Spleen (tissue), 11 donors: ENCODE measurements at regions not wholly inside any gene's neighbourhood (a gene's known extent, or its start where the extent isn't known, plus 50 kb on each side); places are given as distances from the start of the nearest gene placed in this dataset.

ENCODE experiments used
- DNase-seq: peaks from one replicate; pipeline ENCODE4 v3.0.0-alpha.2; 2020
- H3K27ac ChIP-seq, 8 donors: fragments of 200-600 bp; sonication (generic) in 7 of 8; 1 replicate in 4 of 8; 2 replicates in 4 of 8; pipeline versions ENCODE4 v1.5.0 to v1.8.0; 2016 to 2021; ENCODE audit warnings: inconsistent platforms in 4 of 8, mild to moderate bottlenecking in 4 of 8, moderate library complexity in 1 of 8
- H3K27me3 ChIP-seq, 7 donors: fragments of 200-600 bp; sonication (generic) in 6 of 7; replicated peaks in 1 of 7; 1 replicate in 4 of 7; 2 replicates in 3 of 7; pipeline versions ENCODE4 v1.5.0 to v1.8.0; 2016 to 2021; ENCODE audit warnings: inconsistent platforms in 3 of 7, mild to moderate bottlenecking in 1 of 7
- H3K36me3 ChIP-seq, 6 donors: fragments of 200-600 bp; sonication (generic) in 5 of 6; 1 replicate in 4 of 6; 2 replicates in 2 of 6; pipeline versions ENCODE4 v1.5.0 to v1.8.0; 2016 to 2021; ENCODE audit warnings: inconsistent platforms in 2 of 6
- H3K4me1 ChIP-seq, 6 donors: fragments of 200-600 bp; sonication (generic) in 5 of 6; 1 replicate in 3 of 6; 2 replicates in 3 of 6; pipeline versions ENCODE4 v1.5.0 to v1.8.0; 2016 to 2021; ENCODE audit warnings: inconsistent platforms in 3 of 6
- H3K4me3 ChIP-seq, 8 donors: fragments of 200-600 bp; sonication (generic) in 7 of 8; 1 replicate in 4 of 8; 2 replicates in 4 of 8; pipeline versions ENCODE4 v1.5.0 to v1.8.0; 2016 to 2021; ENCODE audit warnings: inconsistent platforms in 4 of 8, mild to moderate bottlenecking in 4 of 8, moderate library complexity in 2 of 8
- H3K9me3 ChIP-seq, 8 donors: fragments of 200-600 bp; sonication (generic) in 7 of 8; 1 replicate in 4 of 8; 2 replicates in 4 of 8; pipeline versions ENCODE4 v1.5.0 to v1.8.0; 2016 to 2021; ENCODE audit warnings: inconsistent platforms in 4 of 8
- POLR2A ChIP-seq, 3 donors: fragments of 450-650 bp; IDR thresholded peaks; one replicate each; pipeline ENCODE4 v1.5.1; 2017; ENCODE audit warnings: antibody characterized with exemption in 3 of 3, mild to moderate bottlenecking in 1 of 3
- POLR2AphosphoS5 ChIP-seq, 3 donors: sonication (generic); formaldehyde crosslinking; IDR thresholded peaks; one replicate each; pipeline ENCODE4 v1.5.1; 2017; ENCODE audit warnings: antibody characterized with exemption in 3 of 3
- WGBS, 5 donors: extraction: QIAGEN DNeasy Blood & Tissue Kit in 3 of 5; methylation state at CpG; one replicate each; pipeline versions ENCODE4 v1.1.5 to v1.1.7; 2013 to 2018; 5-methylcytosine and 5-hydroxymethylcytosine counted together
- intact Hi-C: fragments of 100-400 bp; cut with DNase I; formaldehyde crosslinking; loops from one replicate; pipeline ENCODE4 v1.15.0; 2023; ENCODE audit warnings: low total_unique reads
- TF ChIP-seq, protein P1 (sequence below), 11 experiments: fragments of 200-600 bp in 7 of 11; fragments of 450-650 bp in 4 of 11; sonication (generic) in 4 of 11; IDR thresholded peaks in 8 of 11; conservative IDR thresholded peaks in 3 of 11; 1 replicate in 7 of 11; 2 replicates in 4 of 11; pipeline versions ENCODE4 v1.4.0 to v1.8.0; 2016 to 2021; ENCODE audit warnings: antibody characterized with exemption in 11 of 11, inconsistent platforms in 4 of 11, mild to moderate bottlenecking in 1 of 11
- donor health status: healthy with polysubstance abuse.
- donor health status: DM: no; HTN: no; CAD: no; lungs with moderate emphysema.
- donor health status: DM: no; HTN: no; CAD: no.
- donor health status: Bipolar disorder and iron deficiency.
- donor health status: healthy.
- donor health status: DM: no; HTN: no; CAD: no.
- donor health status: DM: yes; HTN: yes; CAD: no.

- H3K4me1 ChIP-seq: no peaks in the 10 kb centered on the region
- WGBS, 5 donors: 19 to 36% (median 24%) methylated on average over 2 of the region's 2 CpGs
- DNase-seq: no peak
- intact Hi-C loops: no loop called here
- H3K27ac ChIP-seq: no peak overlapping the region
- TF ChIP-seq POLR2A (IDR thresholded peaks at IDR 0.05) (no peak), POLR2AphosphoS5 (IDR thresholded peaks at IDR 0.05) (no peak)
- TF ChIP-seq, protein P1, sequence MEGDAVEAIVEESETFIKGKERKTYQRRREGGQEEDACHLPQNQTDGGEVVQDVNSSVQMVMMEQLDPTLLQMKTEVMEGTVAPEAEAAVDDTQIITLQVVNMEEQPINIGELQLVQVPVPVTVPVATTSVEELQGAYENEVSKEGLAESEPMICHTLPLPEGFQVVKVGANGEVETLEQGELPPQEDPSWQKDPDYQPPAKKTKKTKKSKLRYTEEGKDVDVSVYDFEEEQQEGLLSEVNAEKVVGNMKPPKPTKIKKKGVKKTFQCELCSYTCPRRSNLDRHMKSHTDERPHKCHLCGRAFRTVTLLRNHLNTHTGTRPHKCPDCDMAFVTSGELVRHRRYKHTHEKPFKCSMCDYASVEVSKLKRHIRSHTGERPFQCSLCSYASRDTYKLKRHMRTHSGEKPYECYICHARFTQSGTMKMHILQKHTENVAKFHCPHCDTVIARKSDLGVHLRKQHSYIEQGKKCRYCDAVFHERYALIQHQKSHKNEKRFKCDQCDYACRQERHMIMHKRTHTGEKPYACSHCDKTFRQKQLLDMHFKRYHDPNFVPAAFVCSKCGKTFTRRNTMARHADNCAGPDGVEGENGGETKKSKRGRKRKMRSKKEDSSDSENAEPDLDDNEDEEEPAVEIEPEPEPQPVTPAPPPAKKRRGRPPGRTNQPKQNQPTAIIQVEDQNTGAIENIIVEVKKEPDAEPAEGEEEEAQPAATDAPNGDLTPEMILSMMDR (IDR thresholded peaks at IDR 0.05 in 8 of 11, conservative IDR thresholded peaks at IDR 0.05 in 3 of 11): no peak
- H3K36me3 ChIP-seq: no peaks in the 10 kb centered on the region
- H3K27me3 ChIP-seq: no peaks in the 10 kb centered on the region
- peaks cover 0 to 2% (median under 1%) of the 10 kb centered on the region in 8 donors for H3K9me3 ChIP-seq
- no peak overlapping the region for H3K4me3 ChIP-seq
Measured at GRCh38 chr4:160235285-160235684, 1132.4 kb downstream of the RAPGEF2 start.

DNA sequence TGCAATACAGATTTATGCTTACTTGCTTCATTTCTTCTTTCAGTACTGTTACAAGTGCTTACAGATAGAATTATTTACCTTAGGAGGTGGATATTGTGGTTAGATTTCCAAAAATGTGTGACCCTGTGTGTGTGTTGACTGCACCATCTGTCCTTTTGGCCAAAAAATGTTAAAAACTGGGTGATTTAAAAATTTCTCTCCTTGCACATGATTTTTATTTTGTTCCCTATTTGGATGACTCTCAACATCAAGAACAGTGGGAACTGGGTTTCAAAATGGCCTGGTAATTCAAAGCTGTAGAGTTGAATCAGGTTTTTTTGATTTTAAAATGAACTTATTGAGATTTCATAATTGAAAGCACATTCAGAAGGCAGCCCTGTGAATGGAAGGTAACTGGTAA lies 1132.9 kb downstream of the RAPGEF2 start:
- Histone ChIP-seq H3K4me3 (no peak overlapping the region), H3K27me3 (no peaks in the 10 kb centered on the region), H3K9me3 (peaks cover 0 to 7% (median 2%) of the 10 kb centered on the region in 8 donors), H3K4me1 (no peaks in the 10 kb centered on the region), H3K36me3 (no peaks in the 10 kb centered on the region), H3K27ac (no peak overlapping the region)
- intact Hi-C loops: no loop called here
- TF ChIP-seq POLR2AphosphoS5 (IDR thresholded peaks at IDR 0.05): no peak
- DNase-seq: no peak

DNA sequence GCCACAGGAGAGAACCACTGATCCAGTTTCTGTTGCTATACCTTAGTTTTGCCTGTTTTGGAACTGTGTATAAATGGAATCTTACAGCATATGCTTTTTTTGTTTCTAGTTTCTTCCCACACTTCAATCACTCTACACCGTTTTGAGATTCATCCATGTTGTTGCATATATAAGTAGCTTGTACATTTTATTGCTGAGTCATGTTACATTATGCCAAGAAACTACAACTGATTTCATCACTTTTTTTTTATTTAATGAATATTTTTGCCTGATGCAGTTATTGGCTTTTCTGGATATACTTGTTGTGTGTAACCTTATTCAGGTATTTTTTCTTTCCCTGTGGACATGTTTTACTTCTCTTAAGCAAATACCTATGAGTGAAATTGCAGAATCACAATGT lies 1135.9 kb downstream of the RAPGEF2 start:
- Histone ChIP-seq H3K9me3 (peaks cover 0 to 20% (median 7%) of the 10 kb centered on the region in 8 donors), H3K4me3 (no peak overlapping the region), H3K36me3 (no peaks in the 10 kb centered on the region), H3K27ac (no peak overlapping the region), H3K4me1 (no peaks in the 10 kb centered on the region), H3K27me3 (no peaks in the 10 kb centered on the region)
- DNase-seq: no peak
- TF ChIP-seq, protein P1 (IDR thresholded peaks at IDR 0.05 in 8 of 11, conservative IDR thresholded peaks at IDR 0.05 in 3 of 11): no peak
- no peak for TF ChIP-seq POLR2AphosphoS5 (IDR thresholded peaks at IDR 0.05)
- TF ChIP-seq POLR2A (IDR thresholded peaks at IDR 0.05): no peak
- 65 to 88% (median 80%) methylated on average over 1 of the region's 1 CpG for WGBS, 5 donors
- intact Hi-C loops: no loop called here

- intact Hi-C loops: no loop called here
- no peak for TF ChIP-seq POLR2AphosphoS5 (IDR thresholded peaks at IDR 0.05)
- no peak for TF ChIP-seq POLR2A (IDR thresholded peaks at IDR 0.05)
- TF ChIP-seq, protein P1 (IDR thresholded peaks at IDR 0.05 in 8 of 11, conservative IDR thresholded peaks at IDR 0.05 in 3 of 11): no peak
- Histone ChIP-seq H3K36me3 (no peaks in the 10 kb centered on the region), H3K27me3 (no peaks in the 10 kb centered on the region), H3K9me3 (peaks cover 0 to 23% (median 5%) of the 10 kb centered on the region in 8 donors), H3K4me1 (no peaks in the 10 kb centered on the region), H3K4me3 (no peak overlapping the region), H3K27ac (no peak overlapping the region)
- WGBS, 5 donors: 78 to 92% (median 88%) methylated on average over 7 of the region's 7 CpGs
- peak; percentile 59 for DNase-seq
Measured at GRCh38 chr4:160247091-160247656, 1144.3 kb downstream of the RAPGEF2 start.
